SH-SY5Y (cell line): ENCODE measurements at regions not wholly inside any gene's neighbourhood (a gene's known extent, or its start where the extent isn't known, plus 50 kb on each side); places are given as distances from the start of the nearest gene placed in this dataset.

Experiments used
- GATA2 ChIP-seq: IDR thresholded peaks from 2 replicates; pipeline ENCODE4 v1.6.1; 2011; ENCODE audit warnings: mild to moderate bottlenecking, low read depth, low read length
- GATA3 ChIP-seq: IDR thresholded peaks from 2 replicates; pipeline ENCODE4 v1.6.1; 2011; ENCODE audit warnings: low read depth, mild to moderate bottlenecking, low read length, moderate library complexity

DNA sequence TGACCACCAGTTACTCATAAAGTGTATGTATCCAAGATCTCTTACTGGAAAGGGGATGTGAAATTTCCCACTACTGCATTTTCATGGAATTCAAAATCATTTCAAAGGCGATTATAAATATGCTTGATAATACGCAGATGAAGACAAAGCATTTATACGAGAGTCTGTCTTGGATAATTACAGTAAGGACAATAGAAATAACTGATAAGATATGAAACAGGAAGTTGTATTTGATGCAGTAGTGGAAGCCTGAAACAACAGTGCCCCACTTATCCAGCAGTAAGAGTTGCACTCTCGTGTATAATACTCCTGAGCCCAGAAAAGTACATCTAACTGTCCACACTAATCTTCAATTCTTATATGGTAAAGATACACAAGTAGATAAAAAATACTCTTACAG is 188.7 kb upstream of the POU5F2 start:
- TF ChIP-seq GATA2 (0 out of 2 replicates have a peak, but pooled peaks have one; percentile 14), GATA3 (peak; percentile 60; the same call in 1 of the 2 replicates)
